ENCODE measurements at regions not wholly inside any gene's neighbourhood (a gene's known extent, or its start where the extent isn't known, plus 50 kb on each side); places are given as distances from the start of the nearest gene placed in this dataset.
"Not testable (repeated sequence)": the region's sequence is repeated elsewhere in the genome, so short reads cannot be mapped to it uniquely, and the experiment has no call there.

- not testable (repeated sequence) for TF ChIP-seq CTCF (conservative IDR thresholded peaks at IDR 0.05); ZFX (IDR thresholded peaks at IDR 0.05)
Observed at GRCh38 chr2:13531735-13532410, 815.1 kb downstream of the TRIB2 start.

Measured in C4-2B (cell line).